ENCODE measurements at regions not wholly inside any gene's neighbourhood (a gene's known extent, or its start where the extent isn't known, plus 50 kb on each side); places are given as distances from the start of the nearest gene placed in this dataset.
"Not testable (repeated sequence)": the region's sequence is repeated elsewhere in the genome, so short reads cannot be mapped to it uniquely, and the experiment has no call there.

GRCh38 chr1:218931324-218931723, 242.4 kb upstream of the LYPLAL1 start:
- DNase-seq, result no peak
- Histone ChIP-seq H3K27me3 (ENCODE audit: control insufficient read depth in 2 of 2, insufficient read depth in 2 of 2, low read length in 2 of 2) (no peaks in the 10 kb centered on the region), H3K36me3 (replicated peaks in 1 of 2; ENCODE audit: control insufficient read depth in 1 of 2, insufficient read depth in 2 of 2, low read length in 2 of 2) (no peaks in the 10 kb centered on the region), H3K79me2 (ENCODE audit: insufficient read depth, low read length) (no peaks in the 10 kb centered on the region), H3K9me3 (replicated peaks in 1 of 2; ENCODE audit: control insufficient read depth in 1 of 2, insufficient read depth in 1 of 2, low read length in 2 of 2) (no peaks in the 10 kb centered on the region), H3K27ac (ENCODE audit: low read depth in 1 of 2, low read length in 2 of 2) (no peak overlapping the region), H3K4me2 (replicated peaks; ENCODE audit: extremely low read depth, low read length, poor library complexity, severe bottlenecking) (no peak overlapping the region), H3K9ac (ENCODE audit: insufficient read depth, low read length, poor library complexity, severe bottlenecking) (no peak overlapping the region), H3K4me1 (ENCODE audit: control insufficient read depth in 1 of 2, insufficient read depth in 2 of 2, low read length in 2 of 2) (no peaks in the 10 kb centered on the region), H3K4me3 (replicated peaks in 1 of 3; ENCODE audit: low read depth in 2 of 3, low read length in 3 of 3) (no peak overlapping the region), H2AFZ (ENCODE audit: insufficient read depth, low read depth, low read length, poor library complexity, severe bottlenecking) (no peak overlapping the region), H4K20me1 (ENCODE audit: insufficient read depth, low read length) (no peaks in the 10 kb centered on the region)
- TF ChIP-seq CTCF (IDR thresholded peaks at IDR 0.05), result no peak
- Mint-ChIP-seq H3K4me3 (no peak overlapping the region), H3K27ac (no peak overlapping the region), H3K27me3 (ENCODE audit: low read depth in 3 of 3) (peaks cover 0 to 4% (median 0%) of the 10 kb centered on the region in 3 donors), H3K36me3 (no peaks in the 10 kb centered on the region), H3K9me3 (peaks cover 0 to 4% (median 0%) of the 10 kb centered on the region in 7 donors), H3K4me1 (no peaks in the 10 kb centered on the region)
- intact Hi-C loops (cut with micrococcal nuclease), result no loop called here
- no CpG with 5 or more reads among the region's 2 CpGs for WGBS (ENCODE audit: insufficient coverage)

GRCh38 chr1:218933513-218933912, 240.2 kb upstream of the LYPLAL1 start:
- Mint-ChIP-seq H3K27ac (no peak overlapping the region), H3K27me3 (ENCODE audit: low read depth in 3 of 3) (peaks cover 0 to 4% (median 0%) of the 10 kb centered on the region in 3 donors), H3K4me3 (no peak overlapping the region), H3K9me3 (peaks cover 3 to 12% (median 7%) of the 10 kb centered on the region in 7 donors), H3K4me1 (no peaks in the 10 kb centered on the region), H3K36me3 (no peaks in the 10 kb centered on the region)
- WGBS (ENCODE audit: insufficient coverage), result no CpG with 5 or more reads among the region's 1 CpG
- H3K9ac ChIP-seq (ENCODE audit: insufficient read depth, low read length, poor library complexity, severe bottlenecking), result no peak overlapping the region
- H3K4me3 ChIP-seq (replicated peaks in 1 of 3; ENCODE audit: low read depth in 2 of 3, low read length in 3 of 3), result no peak overlapping the region
- H3K27me3 ChIP-seq (ENCODE audit: control insufficient read depth in 2 of 2, insufficient read depth in 2 of 2, low read length in 2 of 2), result no peaks in the 10 kb centered on the region
- H3K27ac ChIP-seq (ENCODE audit: low read depth in 1 of 2, low read length in 2 of 2), result no peak overlapping the region
- no peak for DNase-seq
- no peak for TF ChIP-seq CTCF (IDR thresholded peaks at IDR 0.05)
- no peak overlapping the region for H2AFZ ChIP-seq (ENCODE audit: insufficient read depth, low read depth, low read length, poor library complexity, severe bottlenecking)
- H3K4me2 ChIP-seq (replicated peaks; ENCODE audit: extremely low read depth, low read length, poor library complexity, severe bottlenecking), result no peak overlapping the region
- no peaks in the 10 kb centered on the region for H3K79me2 ChIP-seq (ENCODE audit: insufficient read depth, low read length)
- no peaks in the 10 kb centered on the region for H3K4me1 ChIP-seq (ENCODE audit: control insufficient read depth in 1 of 2, insufficient read depth in 2 of 2, low read length in 2 of 2)
- H4K20me1 ChIP-seq (ENCODE audit: insufficient read depth, low read length), result no peaks in the 10 kb centered on the region
- intact Hi-C loops (cut with micrococcal nuclease), result no loop called here
- peaks cover 0 to 7% of the 10 kb centered on the region in 2 donors for H3K9me3 ChIP-seq (replicated peaks in 1 of 2; ENCODE audit: control insufficient read depth in 1 of 2, insufficient read depth in 1 of 2, low read length in 2 of 2)
- no peaks in the 10 kb centered on the region for H3K36me3 ChIP-seq (replicated peaks in 1 of 2; ENCODE audit: control insufficient read depth in 1 of 2, insufficient read depth in 2 of 2, low read length in 2 of 2)

DNA sequence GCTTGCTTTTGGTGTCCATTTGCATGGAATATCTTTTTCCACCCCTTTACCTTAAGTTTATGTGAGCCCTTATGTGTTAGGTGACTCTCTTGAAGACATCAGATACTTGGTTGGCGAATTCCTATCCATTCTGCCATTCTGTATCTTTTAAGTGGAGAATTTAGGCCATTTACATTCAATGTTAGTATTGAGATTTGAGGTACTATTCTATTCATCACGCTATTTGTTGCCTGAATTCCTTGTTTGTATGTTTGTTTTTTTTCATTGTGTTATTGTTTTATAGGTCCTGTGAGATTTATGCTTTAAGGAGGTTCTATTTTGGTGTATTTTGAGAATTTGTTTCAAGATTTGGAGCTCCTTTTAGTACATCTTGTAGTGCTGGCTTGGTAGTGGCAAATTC, 238.3 kb upstream of the LYPLAL1 start:
- no CpG with 5 or more reads among the region's 2 CpGs for WGBS (ENCODE audit: insufficient coverage)
- DNase-seq; H3K36me3 ChIP-seq (replicated peaks in 1 of 2; ENCODE audit: control insufficient read depth in 1 of 2, insufficient read depth in 2 of 2, low read length in 2 of 2); H3K79me2 ChIP-seq (ENCODE audit: insufficient read depth, low read length); H4K20me1 ChIP-seq (ENCODE audit: insufficient read depth, low read length); H2AFZ ChIP-seq (ENCODE audit: insufficient read depth, low read depth, low read length, poor library complexity, severe bottlenecking); H3K4me3 Mint-ChIP-seq; H3K4me3 ChIP-seq (replicated peaks in 1 of 3; ENCODE audit: low read depth in 2 of 3, low read length in 3 of 3); H3K4me1 Mint-ChIP-seq; H3K27me3 ChIP-seq (ENCODE audit: control insufficient read depth in 2 of 2, insufficient read depth in 2 of 2, low read length in 2 of 2); intact Hi-C loops (cut with micrococcal nuclease); H3K4me2 ChIP-seq (replicated peaks; ENCODE audit: extremely low read depth, low read length, poor library complexity, severe bottlenecking); H3K36me3 Mint-ChIP-seq; H3K9ac ChIP-seq (ENCODE audit: insufficient read depth, low read length, poor library complexity, severe bottlenecking); H3K27me3 Mint-ChIP-seq (ENCODE audit: low read depth in 3 of 3); H3K27ac Mint-ChIP-seq; H3K27ac ChIP-seq (ENCODE audit: low read depth in 1 of 2, low read length in 2 of 2); H3K4me1 ChIP-seq (ENCODE audit: control insufficient read depth in 1 of 2, insufficient read depth in 2 of 2, low read length in 2 of 2): not testable (repeated sequence)
- H3K9me3 Mint-ChIP-seq, result peaks cover 4 to 18% (median 8%) of the 10 kb centered on the region in 7 donors
- H3K9me3 ChIP-seq (replicated peaks in 1 of 2; ENCODE audit: control insufficient read depth in 1 of 2, insufficient read depth in 1 of 2, low read length in 2 of 2), result peaks cover 0 to 10% of the 10 kb centered on the region in 2 donors
